ENCODE measurements at regions not wholly inside any gene's neighbourhood (a gene's known extent, or its start where the extent isn't known, plus 50 kb on each side); places are given as distances from the start of the nearest gene placed in this dataset.
"Not testable (repeated sequence)": the region's sequence is repeated elsewhere in the genome, so short reads cannot be mapped to it uniquely, and the experiment has no call there.

DNA sequence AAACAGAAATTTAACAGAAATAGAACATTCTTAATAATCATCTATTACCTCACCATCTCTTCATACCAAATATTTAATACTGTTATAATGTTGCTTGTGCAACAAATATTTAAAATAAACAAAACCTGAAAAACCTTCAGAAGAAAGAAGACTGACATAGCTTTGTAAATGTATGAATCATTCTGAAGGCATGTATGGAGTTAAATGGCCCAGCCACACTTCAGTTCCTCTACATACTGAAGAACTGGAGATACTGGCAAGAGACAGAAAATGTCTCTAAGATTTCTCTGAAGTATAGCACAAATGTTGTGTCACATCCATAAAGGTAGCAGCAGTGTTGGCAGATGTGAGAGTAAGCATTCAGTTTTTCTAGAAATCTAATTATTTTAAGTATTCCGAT lies 275.3 kb upstream of the FGF13 start:
- DNase-seq (ENCODE audit: low spot score): no peak
- Mint-ChIP-seq H3K4me1 (ENCODE audit: low read depth) (no peaks in the 10 kb centered on the region), H3K36me3 (ENCODE audit: low read depth) (no peaks in the 10 kb centered on the region), H3K27ac (ENCODE audit: unreplicated experiment) (no peak overlapping the region), H3K9me3 (ENCODE audit: low read depth) (peaks cover 9% of the 10 kb centered on the region), H3K4me3 (ENCODE audit: unreplicated experiment) (no peak overlapping the region), H3K27me3 (ENCODE audit: low read depth) (no peaks in the 10 kb centered on the region)
- TF ChIP-seq, protein P1, sequence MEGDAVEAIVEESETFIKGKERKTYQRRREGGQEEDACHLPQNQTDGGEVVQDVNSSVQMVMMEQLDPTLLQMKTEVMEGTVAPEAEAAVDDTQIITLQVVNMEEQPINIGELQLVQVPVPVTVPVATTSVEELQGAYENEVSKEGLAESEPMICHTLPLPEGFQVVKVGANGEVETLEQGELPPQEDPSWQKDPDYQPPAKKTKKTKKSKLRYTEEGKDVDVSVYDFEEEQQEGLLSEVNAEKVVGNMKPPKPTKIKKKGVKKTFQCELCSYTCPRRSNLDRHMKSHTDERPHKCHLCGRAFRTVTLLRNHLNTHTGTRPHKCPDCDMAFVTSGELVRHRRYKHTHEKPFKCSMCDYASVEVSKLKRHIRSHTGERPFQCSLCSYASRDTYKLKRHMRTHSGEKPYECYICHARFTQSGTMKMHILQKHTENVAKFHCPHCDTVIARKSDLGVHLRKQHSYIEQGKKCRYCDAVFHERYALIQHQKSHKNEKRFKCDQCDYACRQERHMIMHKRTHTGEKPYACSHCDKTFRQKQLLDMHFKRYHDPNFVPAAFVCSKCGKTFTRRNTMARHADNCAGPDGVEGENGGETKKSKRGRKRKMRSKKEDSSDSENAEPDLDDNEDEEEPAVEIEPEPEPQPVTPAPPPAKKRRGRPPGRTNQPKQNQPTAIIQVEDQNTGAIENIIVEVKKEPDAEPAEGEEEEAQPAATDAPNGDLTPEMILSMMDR (IDR thresholded peaks at IDR 0.05): no peak

DNA sequence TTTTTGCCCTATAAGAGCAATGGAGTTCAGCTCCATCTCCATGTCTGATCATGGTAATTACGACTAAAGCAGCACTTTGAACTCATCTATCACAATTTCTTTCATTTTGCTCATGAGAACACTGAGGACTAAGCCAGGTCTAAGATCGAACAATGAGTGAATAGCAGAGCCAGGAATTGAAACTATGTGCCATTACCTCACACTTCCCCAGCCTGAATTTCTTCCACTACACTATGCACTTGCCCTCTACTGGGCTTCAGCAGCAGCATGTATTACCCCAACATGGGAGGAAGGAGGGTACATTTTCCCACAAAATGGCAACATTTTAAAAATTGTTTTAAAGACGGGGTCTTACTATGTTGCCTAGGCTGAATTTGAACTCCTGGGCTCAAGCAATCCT lies 274.7 kb upstream of the FGF13 start:
- H3K4me3 Mint-ChIP-seq (ENCODE audit: unreplicated experiment): no peak overlapping the region
- TF ChIP-seq, protein P1 (IDR thresholded peaks at IDR 0.05): no peak
- no peaks in the 10 kb centered on the region for H3K27me3 Mint-ChIP-seq (ENCODE audit: low read depth)
- peaks cover 9% of the 10 kb centered on the region for H3K9me3 Mint-ChIP-seq (ENCODE audit: low read depth)
- H3K4me1 Mint-ChIP-seq (ENCODE audit: low read depth): no peaks in the 10 kb centered on the region
- H3K36me3 Mint-ChIP-seq (ENCODE audit: low read depth): no peaks in the 10 kb centered on the region
- no peak overlapping the region for H3K27ac Mint-ChIP-seq (ENCODE audit: unreplicated experiment)
- no peak for DNase-seq (ENCODE audit: low spot score)

DNA sequence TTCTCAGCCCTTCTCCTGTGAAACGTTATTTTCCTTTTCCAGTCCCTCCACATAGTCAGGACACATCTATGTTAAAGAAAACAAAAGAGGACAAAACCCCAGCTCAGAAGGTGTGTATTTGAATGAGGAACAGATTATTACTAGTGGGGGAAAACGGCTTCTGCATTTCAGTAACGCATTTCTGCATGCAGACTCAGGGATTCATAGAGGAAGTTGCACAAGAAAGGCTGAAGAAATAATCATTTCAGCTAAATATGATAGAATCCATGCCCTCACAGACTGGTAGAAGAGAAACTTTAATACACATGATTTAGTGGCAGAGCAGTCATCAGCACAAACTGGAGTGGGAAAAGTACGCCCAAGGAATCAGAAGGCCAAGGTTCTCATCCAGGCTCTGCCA lies 270.8 kb upstream of the FGF13 start:
- Mint-ChIP-seq H3K9me3 (ENCODE audit: low read depth) (peaks cover 9% of the 10 kb centered on the region), H3K4me3 (ENCODE audit: unreplicated experiment) (no peak overlapping the region), H3K27ac (ENCODE audit: unreplicated experiment) (no peak overlapping the region), H3K36me3 (ENCODE audit: low read depth) (no peaks in the 10 kb centered on the region), H3K4me1 (ENCODE audit: low read depth) (no peaks in the 10 kb centered on the region), H3K27me3 (ENCODE audit: low read depth) (no peaks in the 10 kb centered on the region)
- TF ChIP-seq, protein P1 (IDR thresholded peaks at IDR 0.05): no peak
- no peak for DNase-seq (ENCODE audit: low spot score)

DNA sequence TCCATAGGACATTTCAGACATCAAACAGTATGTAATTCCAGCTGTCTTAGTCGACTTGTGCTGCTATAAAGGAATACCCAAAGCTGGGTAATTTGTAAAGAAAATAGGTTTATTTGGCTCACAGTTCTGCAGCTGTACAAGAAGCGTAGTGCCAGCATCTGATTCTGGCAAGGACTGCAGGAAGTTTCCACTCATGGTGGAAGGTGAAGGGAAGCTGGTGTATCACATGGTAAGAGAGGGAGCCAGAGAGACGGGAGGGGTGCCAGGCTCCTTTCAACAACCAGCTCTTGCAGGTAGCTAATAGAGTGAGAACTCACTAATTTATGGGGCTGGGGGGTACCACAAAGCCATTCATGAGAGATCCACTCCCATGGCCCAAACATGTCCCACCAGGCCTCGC lies 253.0 kb upstream of the FGF13 start:
- no peak for DNase-seq (ENCODE audit: low spot score)
- no peak overlapping the region for H3K27ac Mint-ChIP-seq (ENCODE audit: unreplicated experiment)
- no peaks in the 10 kb centered on the region for H3K4me1 Mint-ChIP-seq (ENCODE audit: low read depth)
- H3K9me3 Mint-ChIP-seq (ENCODE audit: low read depth): peaks cover 25% of the 10 kb centered on the region
- H3K4me3 Mint-ChIP-seq (ENCODE audit: unreplicated experiment): no peak overlapping the region
- H3K27me3 Mint-ChIP-seq (ENCODE audit: low read depth): peaks cover 1% of the 10 kb centered on the region
- TF ChIP-seq, protein P1 (IDR thresholded peaks at IDR 0.05): no peak
- H3K36me3 Mint-ChIP-seq (ENCODE audit: low read depth): no peaks in the 10 kb centered on the region

DNA sequence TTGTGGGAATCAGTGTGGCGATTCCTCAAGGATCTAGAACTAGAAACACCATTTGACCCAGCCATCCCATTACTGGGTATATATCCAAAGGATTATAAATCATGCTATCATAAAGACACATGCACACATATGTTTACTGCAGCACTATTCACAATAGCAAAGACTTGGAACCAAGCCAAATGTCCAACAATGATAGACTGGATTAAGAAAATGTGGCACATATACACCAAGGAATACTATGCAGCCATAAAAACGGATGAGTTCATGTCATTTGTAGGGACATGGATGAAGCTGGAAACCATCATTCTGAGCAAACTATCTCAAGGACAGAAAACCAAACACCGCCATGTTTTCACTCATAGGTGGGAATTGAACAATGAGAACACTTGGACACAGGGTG lies 250.9 kb upstream of the FGF13 start:
- DNase-seq (ENCODE audit: low spot score); H3K27me3 Mint-ChIP-seq (ENCODE audit: low read depth); H3K36me3 Mint-ChIP-seq (ENCODE audit: low read depth); H3K4me3 Mint-ChIP-seq (ENCODE audit: unreplicated experiment); H3K27ac Mint-ChIP-seq (ENCODE audit: unreplicated experiment); H3K4me1 Mint-ChIP-seq (ENCODE audit: low read depth): not testable (repeated sequence)
- H3K9me3 Mint-ChIP-seq (ENCODE audit: low read depth): peaks cover 35% of the 10 kb centered on the region

DNA sequence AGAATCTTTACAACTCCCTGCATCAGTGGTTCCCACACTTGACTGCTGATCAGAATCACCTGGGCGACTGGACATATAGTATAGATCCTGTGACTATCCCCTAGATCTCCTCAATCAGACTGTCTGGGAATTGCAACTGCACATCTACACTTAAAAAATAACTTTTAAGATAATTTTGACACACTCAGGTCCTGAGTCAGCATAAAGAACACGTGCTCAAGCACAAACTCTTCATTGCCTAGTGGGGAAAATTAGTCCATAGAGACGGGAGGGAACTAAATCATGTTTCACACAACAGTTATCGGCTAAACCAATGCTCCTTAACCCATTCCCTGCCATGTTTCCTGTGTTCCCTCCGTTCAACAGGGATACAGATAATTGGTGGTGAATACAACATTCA lies 243.5 kb upstream of the FGF13 start:
- Mint-ChIP-seq H3K36me3 (ENCODE audit: low read depth) (no peaks in the 10 kb centered on the region), H3K4me3 (ENCODE audit: unreplicated experiment) (no peak overlapping the region), H3K4me1 (ENCODE audit: low read depth) (no peaks in the 10 kb centered on the region), H3K9me3 (ENCODE audit: low read depth) (peaks cover 35% of the 10 kb centered on the region), H3K27me3 (ENCODE audit: low read depth) (no peaks in the 10 kb centered on the region), H3K27ac (ENCODE audit: unreplicated experiment) (no peak overlapping the region)
- no peak for DNase-seq (ENCODE audit: low spot score)
- TF ChIP-seq, protein P1 (IDR thresholded peaks at IDR 0.05): no peak
